ENCODE measurements at regions not wholly inside any gene's neighbourhood (a gene's known extent, or its start where the extent isn't known, plus 50 kb on each side); places are given as distances from the start of the nearest gene placed in this dataset.

- POLR2A ChIA-PET: no interaction called here
- Mint-ChIP-seq H3K9me3 (peaks cover 2% of the 10 kb centered on the region), H3K4me1 (no peaks in the 10 kb centered on the region), H3K27me3 (no peaks in the 10 kb centered on the region), H3K27ac (no peak overlapping the region), H3K36me3 (ENCODE audit: low read depth) (no peaks in the 10 kb centered on the region), H3K4me3 (no peak overlapping the region)
- DNase-seq: no peak
- CTCF ChIA-PET: no interaction called here
Observed at GRCh38 chr10:83577421-83577820, 561.9 kb upstream of the GHITM start.

- no peak overlapping the region for H3K4me3 Mint-ChIP-seq
- DNase-seq: no peak
Observed at GRCh38 chr10:83580373-83581012, 558.8 kb upstream of the GHITM start.

GRCh38 chr10:83582407-83583095 lies 556.8 kb upstream of the GHITM start:
- Mint-ChIP-seq H3K36me3 (ENCODE audit: low read depth) (no peaks in the 10 kb centered on the region), H3K4me1 (no peaks in the 10 kb centered on the region), H3K4me3 (no peak overlapping the region), H3K27ac (no peak overlapping the region), H3K9me3 (no peaks in the 10 kb centered on the region), H3K27me3 (no peaks in the 10 kb centered on the region)
- ChIA-PET POLR2A (no interaction called here), CTCF (no interaction called here)
- no peak for DNase-seq

More at GRCh38 chr10:83580373-83581012, 558.8 kb upstream of the GHITM start:
- H3K4me1 Mint-ChIP-seq: no peaks in the 10 kb centered on the region
- POLR2A ChIA-PET: no interaction called here
- peaks cover 2% of the 10 kb centered on the region for H3K9me3 Mint-ChIP-seq
- no peak overlapping the region for H3K27ac Mint-ChIP-seq
- no peaks in the 10 kb centered on the region for H3K27me3 Mint-ChIP-seq
- CTCF ChIA-PET: no interaction called here
- no peaks in the 10 kb centered on the region for H3K36me3 Mint-ChIP-seq (ENCODE audit: low read depth)

GRCh38 chr10:83585686-83586085 lies 553.6 kb upstream of the GHITM start:
- H3K27ac Mint-ChIP-seq: no peak overlapping the region
- POLR2A ChIA-PET: no interaction called here
- no peaks in the 10 kb centered on the region for H3K36me3 Mint-ChIP-seq (ENCODE audit: low read depth)
- DNase-seq: no peak
- H3K27me3 Mint-ChIP-seq: no peaks in the 10 kb centered on the region
- CTCF ChIA-PET: no interaction called here
- H3K4me1 Mint-ChIP-seq: no peaks in the 10 kb centered on the region
- H3K9me3 Mint-ChIP-seq: no peaks in the 10 kb centered on the region
- H3K4me3 Mint-ChIP-seq: no peak overlapping the region

- H3K4me3 Mint-ChIP-seq: no peak overlapping the region
- H3K36me3 Mint-ChIP-seq (ENCODE audit: low read depth): no peaks in the 10 kb centered on the region
- DNase-seq: no peak
- POLR2A ChIA-PET: no interaction called here
- no peaks in the 10 kb centered on the region for H3K27me3 Mint-ChIP-seq
- CTCF ChIA-PET: no interaction called here
- H3K9me3 Mint-ChIP-seq: peaks cover 8% of the 10 kb centered on the region
- H3K27ac Mint-ChIP-seq: no peak overlapping the region
- no peaks in the 10 kb centered on the region for H3K4me1 Mint-ChIP-seq
Observed at GRCh38 chr10:83592337-83592935, 546.9 kb upstream of the GHITM start.

GRCh38 chr10:83603708-83604107 lies 535.6 kb upstream of the GHITM start:
- H3K27ac Mint-ChIP-seq: no peak overlapping the region
- H3K36me3 Mint-ChIP-seq (ENCODE audit: low read depth): no peaks in the 10 kb centered on the region
- no peak for DNase-seq
- POLR2A ChIA-PET: no interaction called here
- no peak overlapping the region for H3K4me3 Mint-ChIP-seq
- peaks cover 12% of the 10 kb centered on the region for H3K4me1 Mint-ChIP-seq
- H3K27me3 Mint-ChIP-seq: no peaks in the 10 kb centered on the region
- CTCF ChIA-PET: no interaction called here
- H3K9me3 Mint-ChIP-seq: no peaks in the 10 kb centered on the region

- DNase-seq: no peak
- H3K4me3 Mint-ChIP-seq: no peak overlapping the region
- H3K27me3 Mint-ChIP-seq: no peaks in the 10 kb centered on the region
- ChIA-PET CTCF (no interaction called here), POLR2A (no interaction called here)
- peaks cover 12% of the 10 kb centered on the region for H3K4me1 Mint-ChIP-seq
- H3K9me3 Mint-ChIP-seq: no peaks in the 10 kb centered on the region
- no peaks in the 10 kb centered on the region for H3K36me3 Mint-ChIP-seq (ENCODE audit: low read depth)
- H3K27ac Mint-ChIP-seq: no peak overlapping the region
Observed at GRCh38 chr10:83605783-83606630, 533.3 kb upstream of the GHITM start.

- CTCF ChIA-PET: no interaction called here
- POLR2A ChIA-PET: no interaction called here
- no peak for DNase-seq
- Mint-ChIP-seq H3K36me3 (ENCODE audit: low read depth) (no peaks in the 10 kb centered on the region), H3K4me3 (no peak overlapping the region), H3K27ac (no peak overlapping the region), H3K9me3 (no peaks in the 10 kb centered on the region), H3K4me1 (peaks cover 11% of the 10 kb centered on the region), H3K27me3 (no peaks in the 10 kb centered on the region)
Observed at GRCh38 chr10:83607959-83608745, 531.2 kb upstream of the GHITM start.

- no peak for DNase-seq
- ChIA-PET CTCF (no interaction called here), POLR2A (no interaction called here)
- Mint-ChIP-seq H3K27me3 (no peaks in the 10 kb centered on the region), H3K4me1 (no peaks in the 10 kb centered on the region), H3K27ac (no peak overlapping the region), H3K36me3 (ENCODE audit: low read depth) (no peaks in the 10 kb centered on the region), H3K4me3 (no peak overlapping the region), H3K9me3 (no peaks in the 10 kb centered on the region)
Observed at GRCh38 chr10:83612050-83612449, 527.3 kb upstream of the GHITM start.

- no peak for DNase-seq
- Mint-ChIP-seq H3K36me3 (ENCODE audit: low read depth) (no peaks in the 10 kb centered on the region), H3K9me3 (no peaks in the 10 kb centered on the region), H3K4me1 (no peaks in the 10 kb centered on the region), H3K27ac (no peak overlapping the region), H3K4me3 (no peak overlapping the region), H3K27me3 (no peaks in the 10 kb centered on the region)
- ChIA-PET CTCF (no interaction called here), POLR2A (no interaction called here)
Observed at GRCh38 chr10:83612746-83613145, 526.6 kb upstream of the GHITM start.

GRCh38 chr10:83617172-83617571 lies 522.1 kb upstream of the GHITM start:
- H3K27me3 Mint-ChIP-seq: no peaks in the 10 kb centered on the region
- H3K36me3 Mint-ChIP-seq (ENCODE audit: low read depth): no peaks in the 10 kb centered on the region
- H3K9me3 Mint-ChIP-seq: peaks cover 2% of the 10 kb centered on the region
- ChIA-PET CTCF (no interaction called here), POLR2A (no interaction called here)
- H3K4me1 Mint-ChIP-seq: no peaks in the 10 kb centered on the region
- no peak overlapping the region for H3K27ac Mint-ChIP-seq
- H3K4me3 Mint-ChIP-seq: no peak overlapping the region
- no peak for DNase-seq

- H3K4me1 Mint-ChIP-seq: no peaks in the 10 kb centered on the region
- POLR2A ChIA-PET: no interaction called here
- H3K27me3 Mint-ChIP-seq: no peaks in the 10 kb centered on the region
- CTCF ChIA-PET: no interaction called here
- no peaks in the 10 kb centered on the region for H3K36me3 Mint-ChIP-seq (ENCODE audit: low read depth)
- no peak overlapping the region for H3K4me3 Mint-ChIP-seq
- peaks cover 2% of the 10 kb centered on the region for H3K9me3 Mint-ChIP-seq
- H3K27ac Mint-ChIP-seq: no peak overlapping the region
- no peak for DNase-seq
Observed at GRCh38 chr10:83617692-83618545, 521.4 kb upstream of the GHITM start.
